ENCODE measurements at regions not wholly inside any gene's neighbourhood (a gene's known extent, or its start where the extent isn't known, plus 50 kb on each side); places are given as distances from the start of the nearest gene placed in this dataset.
"Not testable (repeated sequence)": the region's sequence is repeated elsewhere in the genome, so short reads cannot be mapped to it uniquely, and the experiment has no call there.

- Histone ChIP-seq H3K27me3 (ENCODE audit: low read depth) (peaks cover 3% of the 10 kb centered on the region; the same call in 1 of the 2 replicates), H3K4me1 (no peaks in the 10 kb centered on the region), H3K36me3 (replicated peaks) (no peaks in the 10 kb centered on the region), H3K9me3 (no peaks in the 10 kb centered on the region), H3K4me3 (no peak overlapping the region)
- no peak for DNase-seq (ENCODE audit: low spot score in 2 of 2)
- in situ Hi-C loops (cut with MboI; ENCODE audit: low sequenced_read_pairs), result no loop called here
Measured at GRCh38 chr12:13336216-13336615, 139.7 kb downstream of the EMP1 start.

GRCh38 chr12:13328535-13328934, 132.0 kb downstream of the EMP1 start:
- H3K27me3 ChIP-seq (ENCODE audit: low read depth), result no peaks in the 10 kb centered on the region
- H3K4me1 ChIP-seq, result no peaks in the 10 kb centered on the region
- no peak for DNase-seq (ENCODE audit: low spot score in 2 of 2)
- no peaks in the 10 kb centered on the region for H3K36me3 ChIP-seq (replicated peaks)
- H3K9me3 ChIP-seq, result no peaks in the 10 kb centered on the region
- H3K4me3 ChIP-seq, result no peak overlapping the region
- in situ Hi-C loops (cut with MboI; ENCODE audit: low sequenced_read_pairs), result no loop called here

- Histone ChIP-seq H3K4me1 (no peaks in the 10 kb centered on the region), H3K9me3 (no peaks in the 10 kb centered on the region), H3K36me3 (replicated peaks) (no peaks in the 10 kb centered on the region), H3K4me3 (no peak overlapping the region), H3K27me3 (ENCODE audit: low read depth) (no peaks in the 10 kb centered on the region)
- in situ Hi-C loops (cut with MboI; ENCODE audit: low sequenced_read_pairs), result no loop called here
- DNase-seq (ENCODE audit: low spot score in 2 of 2), result no peak
Measured at GRCh38 chr12:13326076-13326475, 129.6 kb downstream of the EMP1 start.

GRCh38 chr12:13325037-13325436, 128.5 kb downstream of the EMP1 start:
- H3K27me3 ChIP-seq (ENCODE audit: low read depth); H3K9me3 ChIP-seq; H3K4me3 ChIP-seq; DNase-seq (ENCODE audit: low spot score in 2 of 2); H3K4me1 ChIP-seq; H3K36me3 ChIP-seq (replicated peaks); in situ Hi-C loops (cut with MboI; ENCODE audit: low sequenced_read_pairs): not testable (repeated sequence)

GRCh38 chr12:13318231-13319015, 121.9 kb downstream of the EMP1 start:
- no peaks in the 10 kb centered on the region for H3K4me1 ChIP-seq
- H3K9me3 ChIP-seq, result no peaks in the 10 kb centered on the region
- no peaks in the 10 kb centered on the region for H3K27me3 ChIP-seq (ENCODE audit: low read depth)
- in situ Hi-C loops (cut with MboI; ENCODE audit: low sequenced_read_pairs), result no loop called here
- DNase-seq (ENCODE audit: low spot score in 2 of 2), result no peak
- H3K4me3 ChIP-seq, result no peak overlapping the region
- no peaks in the 10 kb centered on the region for H3K36me3 ChIP-seq (replicated peaks)

- H3K9me3 ChIP-seq, result no peaks in the 10 kb centered on the region
- no peaks in the 10 kb centered on the region for H3K36me3 ChIP-seq (replicated peaks)
- in situ Hi-C loops (cut with MboI; ENCODE audit: low sequenced_read_pairs), result no loop called here
- DNase-seq (ENCODE audit: low spot score in 2 of 2), result no peak
- no peaks in the 10 kb centered on the region for H3K4me1 ChIP-seq
- H3K4me3 ChIP-seq, result no peak overlapping the region
- H3K27me3 ChIP-seq (ENCODE audit: low read depth), result no peaks in the 10 kb centered on the region; the same call in 1 of the 2 replicates
Measured at GRCh38 chr12:13316587-13317246, 120.2 kb downstream of the EMP1 start.

- H3K4me1 ChIP-seq, result no peaks in the 10 kb centered on the region
- H3K36me3 ChIP-seq (replicated peaks), result no peaks in the 10 kb centered on the region
- H3K4me3 ChIP-seq, result no peak overlapping the region
- no peaks in the 10 kb centered on the region; the same call in 1 of the 2 replicates for H3K27me3 ChIP-seq (ENCODE audit: low read depth)
- in situ Hi-C loops (cut with MboI; ENCODE audit: low sequenced_read_pairs), result no loop called here
- no peaks in the 10 kb centered on the region for H3K9me3 ChIP-seq
- no peak for DNase-seq (ENCODE audit: low spot score in 2 of 2)
Measured at GRCh38 chr12:13313886-13314285, 117.4 kb downstream of the EMP1 start.

GRCh38 chr12:13311551-13311950, 115.0 kb downstream of the EMP1 start:
- Histone ChIP-seq H3K36me3 (replicated peaks) (no peaks in the 10 kb centered on the region), H3K4me3 (no peak overlapping the region), H3K27me3 (ENCODE audit: low read depth) (no peaks in the 10 kb centered on the region; the same call in 1 of the 2 replicates), H3K9me3 (no peaks in the 10 kb centered on the region), H3K4me1 (no peaks in the 10 kb centered on the region)
- no peak for DNase-seq (ENCODE audit: low spot score in 2 of 2)
- in situ Hi-C loops (cut with MboI; ENCODE audit: low sequenced_read_pairs), result no loop called here

- Histone ChIP-seq H3K27me3 (ENCODE audit: low read depth) (peaks cover 3% of the 10 kb centered on the region; the same call in 1 of the 2 replicates), H3K4me3 (no peak overlapping the region), H3K4me1 (no peaks in the 10 kb centered on the region), H3K9me3 (no peaks in the 10 kb centered on the region), H3K36me3 (replicated peaks) (no peaks in the 10 kb centered on the region)
- no peak for DNase-seq (ENCODE audit: low spot score in 2 of 2)
- in situ Hi-C loops (cut with MboI; ENCODE audit: low sequenced_read_pairs), result no loop called here
Measured at GRCh38 chr12:13307143-13307816, 110.8 kb downstream of the EMP1 start.

GRCh38 chr12:13304924-13305323, 108.4 kb downstream of the EMP1 start:
- in situ Hi-C loops (cut with MboI; ENCODE audit: low sequenced_read_pairs), result no loop called here
- Histone ChIP-seq H3K27me3 (ENCODE audit: low read depth) (0 out of 2 replicates have a peak, but pooled peaks cover 3% of the 10 kb centered on the region), H3K9me3 (no peaks in the 10 kb centered on the region), H3K4me3 (no peak overlapping the region), H3K36me3 (replicated peaks) (no peaks in the 10 kb centered on the region), H3K4me1 (no peaks in the 10 kb centered on the region)
- no peak for DNase-seq (ENCODE audit: low spot score in 2 of 2)

- Histone ChIP-seq H3K27me3 (ENCODE audit: low read depth) (peaks cover 21% of the 10 kb centered on the region; the same call in 1 of the 2 replicates), H3K4me1 (no peaks in the 10 kb centered on the region), H3K4me3 (no peak overlapping the region), H3K36me3 (replicated peaks) (no peaks in the 10 kb centered on the region), H3K9me3 (no peaks in the 10 kb centered on the region)
- DNase-seq (ENCODE audit: low spot score in 2 of 2), result no peak
- in situ Hi-C loops (cut with MboI; ENCODE audit: low sequenced_read_pairs), result no loop called here
Measured at GRCh38 chr12:13299457-13299856, 102.9 kb downstream of the EMP1 start.

GRCh38 chr12:13293096-13293495, 96.6 kb downstream of the EMP1 start:
- in situ Hi-C loops (cut with MboI; ENCODE audit: low sequenced_read_pairs), result no loop called here
- Histone ChIP-seq H3K4me3 (no peak overlapping the region), H3K9me3 (no peaks in the 10 kb centered on the region), H3K27me3 (ENCODE audit: low read depth) (peaks cover 17% of the 10 kb centered on the region), H3K4me1 (no peaks in the 10 kb centered on the region), H3K36me3 (replicated peaks) (no peaks in the 10 kb centered on the region)
- DNase-seq (ENCODE audit: low spot score in 2 of 2), result no peak

GRCh38 chr12:13289653-13290289, 93.2 kb downstream of the EMP1 start:
- no peak for DNase-seq (ENCODE audit: low spot score in 2 of 2)
- H3K4me3 ChIP-seq, result no peak overlapping the region
- H3K4me1 ChIP-seq, result no peaks in the 10 kb centered on the region
- peaks cover 6% of the 10 kb centered on the region; the same call in 1 of the 2 replicates for H3K27me3 ChIP-seq (ENCODE audit: low read depth)
- in situ Hi-C loops (cut with MboI; ENCODE audit: low sequenced_read_pairs), result no loop called here
- H3K36me3 ChIP-seq (replicated peaks), result no peaks in the 10 kb centered on the region
- H3K9me3 ChIP-seq, result no peaks in the 10 kb centered on the region

Data from HAP-1 (cell line).